AG04450 (cell line): ENCODE measurements at regions not wholly inside any gene's neighbourhood (a gene's known extent, or its start where the extent isn't known, plus 50 kb on each side); places are given as distances from the start of the nearest gene placed in this dataset.

ENCODE experiments used
- CTCF ChIA-PET: fragments of 300-600, 350-600 bp; formaldehyde crosslinking; extraction: SDS; loops from one replicate; lab custom pipeline; 2022; ENCODE audit warnings: antibody characterized with exemption, inconsistent platforms; lab: Charles Lee
- POLR2A ChIA-PET: fragments of 350-600 bp; formaldehyde crosslinking; extraction: SDS; loops from one replicate; lab custom pipeline; 2021; ENCODE audit warnings: antibody characterized with exemption, inconsistent platforms; lab: Yijun Ruan, JAX
- DNase-seq: peaks from one replicate; pipeline ENCODE4 v3.0.0-alpha.2; 2011; ENCODE audit warnings: low read depth, low spot score
- H3K27ac ChIP-seq: one replicate; pipeline ENCODE4 v1.5.1; 2012; ENCODE audit warnings: low read depth, low read length, control low read depth
- H3K27me3 ChIP-seq: one replicate; pipeline ENCODE4 v1.6.0; 2012; ENCODE audit warnings: low read length; ENCODE audit not compliant: control insufficient read depth, insufficient read depth
- H3K4me3 ChIP-seq: 2 replicates; pipeline ENCODE4 v1.5.1; 2011; ENCODE audit warnings: mild to moderate bottlenecking, low read depth, low read length, control low read depth
- H3K9me3 ChIP-seq: 2 replicates; pipeline ENCODE4 v1.5.1; 2012; ENCODE audit warnings: low read length; ENCODE audit not compliant: control insufficient read depth, insufficient read depth
- TF ChIP-seq, protein P1 (sequence below): IDR thresholded peaks from 2 replicates; pipeline ENCODE4 v1.5.1; 2011; ENCODE audit warnings: low read depth, low read length, control low read depth, inconsistent platforms

DNA sequence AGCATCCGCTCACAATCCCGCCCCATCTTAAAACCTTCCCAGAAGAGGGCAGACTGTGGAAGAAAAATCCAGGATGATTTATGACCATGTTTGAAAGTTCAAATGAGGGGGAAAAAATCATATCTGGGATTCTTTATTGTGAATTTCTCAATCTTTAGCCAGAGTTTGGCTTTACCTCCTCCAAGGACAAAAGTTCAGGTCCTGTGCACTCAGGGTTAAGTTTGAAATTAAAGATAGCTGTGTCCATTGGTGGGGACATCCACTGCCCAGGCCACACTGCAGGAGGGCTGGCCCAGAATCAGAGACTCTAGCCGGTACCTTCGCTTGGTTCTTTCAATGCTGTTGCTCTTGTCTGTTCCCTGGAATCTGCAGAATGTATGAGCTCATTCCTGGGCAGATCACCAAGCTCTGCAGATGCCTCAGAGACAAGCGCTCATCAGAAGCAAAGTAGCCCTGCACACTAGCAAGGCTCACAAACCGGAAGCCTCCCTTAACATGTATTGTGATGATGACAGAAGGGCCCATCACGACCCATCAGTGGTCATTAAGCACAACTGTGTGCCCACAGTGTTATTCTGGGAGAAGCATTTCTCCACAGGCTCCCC is 375.3 kb upstream of the KLHL29 start:
- ChIA-PET POLR2A (no interaction called here), CTCF (no interaction called here)
- no peaks in the 10 kb centered on the region for H3K27me3 ChIP-seq
- H3K27ac ChIP-seq = no peak overlapping the region
- TF ChIP-seq, protein P1, sequence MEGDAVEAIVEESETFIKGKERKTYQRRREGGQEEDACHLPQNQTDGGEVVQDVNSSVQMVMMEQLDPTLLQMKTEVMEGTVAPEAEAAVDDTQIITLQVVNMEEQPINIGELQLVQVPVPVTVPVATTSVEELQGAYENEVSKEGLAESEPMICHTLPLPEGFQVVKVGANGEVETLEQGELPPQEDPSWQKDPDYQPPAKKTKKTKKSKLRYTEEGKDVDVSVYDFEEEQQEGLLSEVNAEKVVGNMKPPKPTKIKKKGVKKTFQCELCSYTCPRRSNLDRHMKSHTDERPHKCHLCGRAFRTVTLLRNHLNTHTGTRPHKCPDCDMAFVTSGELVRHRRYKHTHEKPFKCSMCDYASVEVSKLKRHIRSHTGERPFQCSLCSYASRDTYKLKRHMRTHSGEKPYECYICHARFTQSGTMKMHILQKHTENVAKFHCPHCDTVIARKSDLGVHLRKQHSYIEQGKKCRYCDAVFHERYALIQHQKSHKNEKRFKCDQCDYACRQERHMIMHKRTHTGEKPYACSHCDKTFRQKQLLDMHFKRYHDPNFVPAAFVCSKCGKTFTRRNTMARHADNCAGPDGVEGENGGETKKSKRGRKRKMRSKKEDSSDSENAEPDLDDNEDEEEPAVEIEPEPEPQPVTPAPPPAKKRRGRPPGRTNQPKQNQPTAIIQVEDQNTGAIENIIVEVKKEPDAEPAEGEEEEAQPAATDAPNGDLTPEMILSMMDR = no peak
- H3K4me3 ChIP-seq = no peak overlapping the region
- H3K9me3 ChIP-seq = peaks cover 6% of the 10 kb centered on the region; the same call in 1 of the 2 replicates
- no peak for DNase-seq

DNA sequence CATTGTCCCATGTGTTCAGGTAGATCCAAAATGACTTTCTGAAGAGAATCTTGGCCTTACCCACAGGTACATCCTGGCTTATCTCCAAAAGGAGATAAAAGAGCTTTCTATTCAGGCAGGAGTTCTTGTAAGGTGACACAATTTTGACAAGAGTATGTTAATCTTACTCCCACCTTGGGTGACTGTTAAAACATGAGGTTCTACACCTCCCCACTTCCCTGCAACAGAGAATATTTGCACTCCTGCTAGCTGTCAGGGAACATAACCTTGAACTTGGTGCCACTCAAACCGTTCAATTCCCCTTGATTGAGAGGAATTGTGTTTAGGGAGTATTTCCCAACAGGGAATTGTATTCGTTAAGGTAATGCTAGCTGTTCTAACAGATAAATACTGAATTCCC is 372.5 kb upstream of the KLHL29 start:
- H3K27ac ChIP-seq = no peak overlapping the region
- CTCF ChIA-PET = no interaction called here
- no peak overlapping the region for H3K4me3 ChIP-seq
- TF ChIP-seq, protein P1 = no peak
- peaks cover 6% of the 10 kb centered on the region; the same call in 1 of the 2 replicates for H3K9me3 ChIP-seq
- no peaks in the 10 kb centered on the region for H3K27me3 ChIP-seq
- DNase-seq = no peak
- POLR2A ChIA-PET = no interaction called here

DNA sequence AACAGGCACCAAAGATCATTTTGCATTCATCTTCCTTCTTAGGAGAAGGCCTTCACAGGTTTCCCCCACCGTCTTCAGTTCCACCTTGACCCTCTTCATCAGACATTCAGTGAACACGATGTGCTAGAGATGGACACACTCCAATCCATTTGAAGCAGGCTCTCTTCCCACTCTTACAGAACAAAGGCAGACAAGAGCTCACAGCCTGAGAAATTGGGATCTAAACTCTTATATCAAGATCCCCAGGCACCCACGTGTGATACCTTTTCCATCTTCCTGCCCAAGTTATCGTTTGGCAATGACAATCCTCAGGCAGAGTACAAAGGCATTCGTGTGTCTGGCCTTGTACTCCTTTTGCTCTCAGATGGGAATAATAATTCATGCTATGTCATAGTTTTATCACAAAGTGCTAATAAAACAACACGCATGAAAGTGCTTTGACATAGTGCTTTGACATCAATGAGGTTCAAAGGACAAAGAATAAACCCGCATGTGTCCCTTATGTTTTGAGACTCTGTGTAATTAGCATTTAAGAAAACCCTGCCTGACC is 369.3 kb upstream of the KLHL29 start:
- TF ChIP-seq, protein P1 = no peak
- Histone ChIP-seq H3K27me3 (no peaks in the 10 kb centered on the region), H3K27ac (no peak overlapping the region), H3K4me3 (no peak overlapping the region), H3K9me3 (peaks cover 2% of the 10 kb centered on the region; the same call in 1 of the 2 replicates)
- ChIA-PET POLR2A (no interaction called here), CTCF (no interaction called here)
- no peak for DNase-seq

DNA sequence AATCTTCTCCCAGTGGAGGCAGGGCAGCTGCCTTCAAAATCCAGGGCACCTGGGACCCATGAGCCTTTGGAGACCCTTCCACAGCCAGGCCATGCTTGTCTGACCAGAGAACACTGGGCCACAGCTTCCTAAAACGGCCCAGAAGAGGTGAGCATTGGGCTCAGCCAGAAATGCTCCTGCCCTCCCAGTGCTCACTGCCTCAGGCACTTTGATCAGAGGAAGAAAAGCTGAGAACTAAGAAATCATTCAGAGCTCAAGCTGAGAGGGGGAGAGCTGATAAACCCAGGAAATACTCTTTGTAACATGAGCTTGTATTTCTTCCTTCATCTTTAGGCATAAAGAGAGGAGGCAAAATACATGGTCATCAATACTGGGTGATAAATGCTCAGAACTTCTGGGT is 365.5 kb upstream of the KLHL29 start:
- ChIA-PET CTCF (no interaction called here), POLR2A (no interaction called here)
- TF ChIP-seq, protein P1 = no peak
- DNase-seq = no peak
- Histone ChIP-seq H3K27ac (no peak overlapping the region), H3K9me3 (peaks cover 9% of the 10 kb centered on the region), H3K27me3 (no peaks in the 10 kb centered on the region), H3K4me3 (no peak overlapping the region)

DNA sequence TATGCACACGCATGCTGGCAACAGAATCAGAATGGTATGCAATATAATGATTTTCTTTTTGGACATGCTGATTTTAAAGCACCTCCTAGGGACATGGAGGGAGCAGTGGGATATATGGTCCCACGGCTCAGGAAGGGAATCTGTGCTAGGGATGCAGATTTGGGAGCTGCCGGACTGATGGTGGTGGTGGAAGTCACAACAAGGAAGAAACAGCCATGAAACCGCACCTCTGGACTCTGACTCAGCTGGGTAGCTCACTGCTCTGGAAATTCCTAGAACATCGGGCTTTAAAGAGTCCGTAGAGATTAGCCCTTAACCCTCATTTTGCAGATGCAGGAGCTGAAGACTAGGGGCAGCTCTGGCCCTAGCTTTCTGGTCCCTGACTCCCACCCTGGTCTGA is 364.3 kb upstream of the KLHL29 start:
- ChIA-PET POLR2A (no interaction called here), CTCF (no interaction called here)
- Histone ChIP-seq H3K4me3 (no peak overlapping the region), H3K27me3 (no peaks in the 10 kb centered on the region), H3K27ac (no peak overlapping the region), H3K9me3 (peaks cover 13% of the 10 kb centered on the region)
- TF ChIP-seq, protein P1 = no peak
- no peak for DNase-seq
